MM.1S (cell line): ENCODE measurements at regions not wholly inside any gene's neighbourhood (a gene's known extent, or its start where the extent isn't known, plus 50 kb on each side); places are given as distances from the start of the nearest gene placed in this dataset.

Experiments
- EZH2 ChIP-seq: fragments of 300-600 bp; sonication (generic); optimal IDR thresholded peaks from 2 replicates; pipeline ENCODE3; 2017; ENCODE audit warnings: low read depth, mild to moderate bottlenecking, antibody characterized with exemption, low read length, mixed read lengths
- EZH2phosphoT487 ChIP-seq: fragments of 300-600 bp; sonication (generic); IDR thresholded peaks from 2 replicates; pipeline ENCODE4 v1.6.1; 2018; ENCODE audit warnings: antibody characterized with exemption, low read length
- TF ChIP-seq, protein P1 (sequence below): fragments of 300-600 bp; sonication (generic); IDR thresholded peaks from 2 replicates; pipeline ENCODE4 v1.5.1; 2016; ENCODE audit warnings: antibody characterized with exemption, low read length, mixed read lengths

DNA sequence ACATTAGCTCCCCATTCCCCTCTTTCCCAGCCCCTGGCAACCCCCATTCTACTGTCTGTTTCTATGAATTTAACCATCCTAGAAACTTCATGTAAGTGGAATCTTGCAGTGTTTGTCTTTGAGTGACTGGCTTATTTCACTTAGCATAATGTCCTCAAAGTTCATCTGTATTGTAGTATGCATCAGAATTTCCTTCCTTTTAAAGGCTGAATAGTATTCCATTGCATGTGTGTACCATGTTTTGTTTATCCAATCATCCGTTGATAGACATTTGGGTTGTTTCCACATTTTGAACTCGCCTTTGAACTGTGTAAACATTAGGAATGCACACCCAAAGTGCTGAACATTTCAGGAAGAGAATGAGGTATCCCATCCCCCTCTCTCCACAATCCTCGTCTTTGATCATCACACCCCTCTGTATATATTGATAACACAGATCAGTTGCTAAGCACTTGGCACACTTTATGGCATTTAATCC is 56.4 kb upstream of the PLAC1 start:
- TF ChIP-seq, protein P1, sequence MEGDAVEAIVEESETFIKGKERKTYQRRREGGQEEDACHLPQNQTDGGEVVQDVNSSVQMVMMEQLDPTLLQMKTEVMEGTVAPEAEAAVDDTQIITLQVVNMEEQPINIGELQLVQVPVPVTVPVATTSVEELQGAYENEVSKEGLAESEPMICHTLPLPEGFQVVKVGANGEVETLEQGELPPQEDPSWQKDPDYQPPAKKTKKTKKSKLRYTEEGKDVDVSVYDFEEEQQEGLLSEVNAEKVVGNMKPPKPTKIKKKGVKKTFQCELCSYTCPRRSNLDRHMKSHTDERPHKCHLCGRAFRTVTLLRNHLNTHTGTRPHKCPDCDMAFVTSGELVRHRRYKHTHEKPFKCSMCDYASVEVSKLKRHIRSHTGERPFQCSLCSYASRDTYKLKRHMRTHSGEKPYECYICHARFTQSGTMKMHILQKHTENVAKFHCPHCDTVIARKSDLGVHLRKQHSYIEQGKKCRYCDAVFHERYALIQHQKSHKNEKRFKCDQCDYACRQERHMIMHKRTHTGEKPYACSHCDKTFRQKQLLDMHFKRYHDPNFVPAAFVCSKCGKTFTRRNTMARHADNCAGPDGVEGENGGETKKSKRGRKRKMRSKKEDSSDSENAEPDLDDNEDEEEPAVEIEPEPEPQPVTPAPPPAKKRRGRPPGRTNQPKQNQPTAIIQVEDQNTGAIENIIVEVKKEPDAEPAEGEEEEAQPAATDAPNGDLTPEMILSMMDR: no peak
- TF ChIP-seq EZH2 (no peak), EZH2phosphoT487 (no peak)
